BJ (cell line): ENCODE measurements at regions not wholly inside any gene's neighbourhood (a gene's known extent, or its start where the extent isn't known, plus 50 kb on each side); places are given as distances from the start of the nearest gene placed in this dataset.
A peak's percentile ranks its signal among the peaks of the same experiment; 100 is the strongest.

Source experiments
- CTCF ChIA-PET: fragments of 350-600 bp; formaldehyde crosslinking; extraction: SDS; loops from one replicate; lab custom pipeline; 2021; ENCODE audit warnings: antibody characterized with exemption, inconsistent platforms; lab: Yijun Ruan, JAX
- POLR2A ChIA-PET: fragments of 300-600 bp; sonication (Branson Sonifier 250); formaldehyde crosslinking; extraction: SDS; loops from one replicate; lab custom pipeline; 2021; ENCODE audit warnings: antibody characterized with exemption; lab: Charles Lee
- DNase-seq: peaks from one replicate; pipeline ENCODE4 v3.0.0-alpha.2; 2011; ENCODE audit warnings: low read depth
- H3K27me3 ChIP-seq: 2 replicates; pipeline ENCODE4 v1.6.0; 2011; ENCODE audit warnings: low read length; ENCODE audit not compliant: control insufficient read depth, insufficient read depth
- H3K36me3 ChIP-seq: 2 replicates; pipeline ENCODE4 v1.5.1; 2011; ENCODE audit warnings: low read length; ENCODE audit not compliant: control insufficient read depth, insufficient read depth
- H3K4me3 ChIP-seq: 2 replicates; pipeline ENCODE4 v1.5.1; 2011; ENCODE audit warnings: low read depth, mild to moderate bottlenecking, control low read depth, low read length
- TF ChIP-seq, protein P1 (sequence below): IDR thresholded peaks from 2 replicates; pipeline ENCODE4 v1.5.1; 2011; ENCODE audit warnings: low read depth, mild to moderate bottlenecking, control low read depth, inconsistent platforms, low read length, moderate library complexity; ENCODE audit not compliant: insufficient read depth

- Histone ChIP-seq H3K4me3 (no peak overlapping the region), H3K36me3 (no peaks in the 10 kb centered on the region), H3K27me3 (no peaks in the 10 kb centered on the region; the same call in 1 of the 2 replicates)
- no peak for DNase-seq
- TF ChIP-seq, protein P1, sequence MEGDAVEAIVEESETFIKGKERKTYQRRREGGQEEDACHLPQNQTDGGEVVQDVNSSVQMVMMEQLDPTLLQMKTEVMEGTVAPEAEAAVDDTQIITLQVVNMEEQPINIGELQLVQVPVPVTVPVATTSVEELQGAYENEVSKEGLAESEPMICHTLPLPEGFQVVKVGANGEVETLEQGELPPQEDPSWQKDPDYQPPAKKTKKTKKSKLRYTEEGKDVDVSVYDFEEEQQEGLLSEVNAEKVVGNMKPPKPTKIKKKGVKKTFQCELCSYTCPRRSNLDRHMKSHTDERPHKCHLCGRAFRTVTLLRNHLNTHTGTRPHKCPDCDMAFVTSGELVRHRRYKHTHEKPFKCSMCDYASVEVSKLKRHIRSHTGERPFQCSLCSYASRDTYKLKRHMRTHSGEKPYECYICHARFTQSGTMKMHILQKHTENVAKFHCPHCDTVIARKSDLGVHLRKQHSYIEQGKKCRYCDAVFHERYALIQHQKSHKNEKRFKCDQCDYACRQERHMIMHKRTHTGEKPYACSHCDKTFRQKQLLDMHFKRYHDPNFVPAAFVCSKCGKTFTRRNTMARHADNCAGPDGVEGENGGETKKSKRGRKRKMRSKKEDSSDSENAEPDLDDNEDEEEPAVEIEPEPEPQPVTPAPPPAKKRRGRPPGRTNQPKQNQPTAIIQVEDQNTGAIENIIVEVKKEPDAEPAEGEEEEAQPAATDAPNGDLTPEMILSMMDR: peak; percentile 56
- POLR2A ChIA-PET: no interaction called here
- CTCF ChIA-PET: interaction anchor here (0.9 to 4.1 kb wide), 18 partner anchors 9 to 1007 kb away, joined by 3 to 58 read pairs (median 4); no protein-coding TSS in a partner anchor
Measured at GRCh38 chr9:13427587-13427986, 148.1 kb upstream of the MPDZ start.

DNA sequence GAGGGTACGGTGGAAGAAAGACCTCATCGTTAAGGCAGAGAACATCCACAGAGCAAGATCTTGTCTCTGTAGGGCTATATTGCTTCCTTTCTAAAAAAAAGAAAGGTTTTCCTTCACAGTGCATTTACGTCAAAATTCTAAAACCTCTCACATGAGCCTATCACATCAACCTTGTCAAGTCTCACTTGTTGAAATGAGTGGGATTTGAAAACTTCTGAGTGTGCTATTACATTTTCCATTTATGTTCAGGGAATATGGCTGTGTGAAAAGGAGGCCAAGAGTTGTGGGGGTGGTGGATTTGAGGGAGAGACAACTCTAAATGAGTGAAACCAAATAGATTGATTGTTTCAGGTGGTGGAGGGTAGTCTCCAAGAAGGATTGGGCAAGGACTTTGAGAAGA lies 147.1 kb upstream of the MPDZ start:
- H3K4me3 ChIP-seq: no peak overlapping the region
- POLR2A ChIA-PET: no interaction called here
- TF ChIP-seq, protein P1: no peak
- no peaks in the 10 kb centered on the region for H3K36me3 ChIP-seq
- DNase-seq: no peak
- no peaks in the 10 kb centered on the region; the same call in 1 of the 2 replicates for H3K27me3 ChIP-seq
- CTCF ChIA-PET: interaction anchor here (1.3 to 4.1 kb wide), 9 partner anchors 8 to 1008 kb away, joined by 3 to 58 read pairs (median 7); no protein-coding TSS in a partner anchor

- no peaks in the 10 kb centered on the region for H3K36me3 ChIP-seq
- POLR2A ChIA-PET: no interaction called here
- H3K4me3 ChIP-seq: no peak overlapping the region
- TF ChIP-seq, protein P1: no peak
- CTCF ChIA-PET: interaction anchor here (0.6 kb wide), 1 partner anchor 1010 kb away, joined by 3 read pairs; no protein-coding TSS in a partner anchor
- H3K27me3 ChIP-seq: no peaks in the 10 kb centered on the region
- no peak for DNase-seq
Measured at GRCh38 chr9:13424872-13425271, 145.4 kb upstream of the MPDZ start.

DNA sequence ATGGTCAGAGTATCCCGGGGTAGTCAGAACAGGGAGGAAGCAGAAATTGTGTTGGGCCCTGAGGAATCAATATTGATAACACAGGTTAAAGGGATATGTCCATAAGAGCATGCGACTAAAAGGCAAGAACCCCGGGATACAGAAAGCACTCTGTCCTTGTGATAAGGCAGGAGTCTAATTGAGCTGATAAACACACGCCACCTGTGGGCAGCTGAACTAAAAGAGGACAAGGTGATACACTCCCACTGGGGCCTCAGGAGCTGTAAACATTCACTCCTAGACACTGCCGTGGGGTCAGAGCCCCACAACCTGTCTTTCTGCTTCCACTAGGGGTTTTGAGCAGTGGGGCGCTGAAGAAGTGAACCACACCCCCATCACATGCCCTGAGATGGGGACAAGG lies 144.7 kb upstream of the MPDZ start:
- Histone ChIP-seq H3K27me3 (no peaks in the 10 kb centered on the region), H3K36me3 (no peaks in the 10 kb centered on the region), H3K4me3 (no peak overlapping the region)
- POLR2A ChIA-PET: no interaction called here
- CTCF ChIA-PET: no interaction called here
- no peak for DNase-seq
- TF ChIP-seq, protein P1: no peak

DNA sequence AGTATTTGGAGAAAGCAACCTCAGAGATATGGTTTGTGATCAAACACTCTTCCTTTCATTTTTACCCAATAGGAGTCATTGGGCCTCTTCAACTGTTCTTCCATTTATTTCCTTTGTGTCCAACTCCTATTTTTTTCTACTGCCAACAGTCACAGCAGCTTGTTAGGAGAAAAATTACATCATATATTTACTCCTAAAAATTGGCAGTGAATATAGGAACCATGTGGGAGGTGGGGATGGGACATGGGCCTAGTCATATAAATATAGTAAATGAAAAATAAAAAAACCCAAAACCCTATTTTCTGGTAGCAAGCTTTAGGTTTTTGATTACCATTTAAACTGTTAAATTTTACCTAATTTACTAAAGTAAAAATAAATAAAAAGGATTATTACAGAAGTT lies 134.9 kb upstream of the MPDZ start:
- ChIA-PET POLR2A (no interaction called here), CTCF (interaction anchor here (0.6 kb wide), 1 partner anchor 367 kb away, joined by 3 read pairs; no protein-coding TSS in a partner anchor)
- no peak for DNase-seq
- Histone ChIP-seq H3K36me3 (no peaks in the 10 kb centered on the region), H3K27me3 (no peaks in the 10 kb centered on the region), H3K4me3 (no peak overlapping the region)
- TF ChIP-seq, protein P1: no peak
